ENCODE measurements at regions not wholly inside any gene's neighbourhood (a gene's known extent, or its start where the extent isn't known, plus 50 kb on each side); places are given as distances from the start of the nearest gene placed in this dataset.
"Not testable (repeated sequence)": the region's sequence is repeated elsewhere in the genome, so short reads cannot be mapped to it uniquely, and the experiment has no call there.

- not testable (repeated sequence) for H3K36me3 Mint-ChIP-seq; H3K27ac ChIP-seq (ENCODE audit: insufficient read depth, low read length, poor library complexity, severe bottlenecking); H3K9me3 Mint-ChIP-seq; H3K4me1 Mint-ChIP-seq; H3K4me3 Mint-ChIP-seq; H3K9me3 ChIP-seq (ENCODE audit: control insufficient read depth in 2 of 2, low read length in 2 of 2); H3K27ac Mint-ChIP-seq; H3K27me3 Mint-ChIP-seq; ATAC-seq (ENCODE audit: low read depth in 2 of 2); H3K4me3 ChIP-seq (ENCODE audit: low read depth, low read length); H3K4me1 ChIP-seq (ENCODE audit: control insufficient read depth, insufficient read depth, low read length, poor library complexity, severe bottlenecking); H3K36me3 ChIP-seq (ENCODE audit: control insufficient read depth, insufficient read depth, low read length); H3K27me3 ChIP-seq (ENCODE audit: control insufficient read depth, insufficient read depth, low read length); DNase-seq
These were observed 266.0 kb downstream of the OR4F29 start for GRCh38 chr1:185526-185925.

GRCh38 chr1:184336-184686 lies 267.2 kb downstream of the OR4F29 start:
- not testable (repeated sequence) for DNase-seq; ATAC-seq (ENCODE audit: low read depth in 2 of 2)

GRCh38 chr1:183620-184335 lies 267.7 kb downstream of the OR4F29 start:
- not testable (repeated sequence) for H3K4me3 ChIP-seq (ENCODE audit: low read depth, low read length); H3K9me3 Mint-ChIP-seq; H3K27ac Mint-ChIP-seq; H3K9me3 ChIP-seq (ENCODE audit: control insufficient read depth in 2 of 2, low read length in 2 of 2); H3K27me3 Mint-ChIP-seq; H3K4me1 ChIP-seq (ENCODE audit: control insufficient read depth, insufficient read depth, low read length, poor library complexity, severe bottlenecking); H3K27me3 ChIP-seq (ENCODE audit: control insufficient read depth, insufficient read depth, low read length); H3K36me3 ChIP-seq (ENCODE audit: control insufficient read depth, insufficient read depth, low read length); H3K36me3 Mint-ChIP-seq; DNase-seq; H3K27ac ChIP-seq (ENCODE audit: insufficient read depth, low read length, poor library complexity, severe bottlenecking); H3K4me3 Mint-ChIP-seq; ATAC-seq (ENCODE audit: low read depth in 2 of 2); H3K4me1 Mint-ChIP-seq

More at GRCh38 chr1:184336-184686, 267.2 kb downstream of the OR4F29 start:
- peak overlapping the region in 1 of 4 donors; percentile 23 for H3K4me3 Mint-ChIP-seq
- H3K27ac Mint-ChIP-seq; H3K27me3 Mint-ChIP-seq; H3K36me3 Mint-ChIP-seq; H3K27ac ChIP-seq (ENCODE audit: insufficient read depth, low read length, poor library complexity, severe bottlenecking); H3K9me3 Mint-ChIP-seq; H3K36me3 ChIP-seq (ENCODE audit: control insufficient read depth, insufficient read depth, low read length); H3K4me3 ChIP-seq (ENCODE audit: low read depth, low read length); H3K4me1 ChIP-seq (ENCODE audit: control insufficient read depth, insufficient read depth, low read length, poor library complexity, severe bottlenecking); H3K9me3 ChIP-seq (ENCODE audit: control insufficient read depth in 2 of 2, low read length in 2 of 2); H3K27me3 ChIP-seq (ENCODE audit: control insufficient read depth, insufficient read depth, low read length); H3K4me1 Mint-ChIP-seq: not testable (repeated sequence)

DNA sequence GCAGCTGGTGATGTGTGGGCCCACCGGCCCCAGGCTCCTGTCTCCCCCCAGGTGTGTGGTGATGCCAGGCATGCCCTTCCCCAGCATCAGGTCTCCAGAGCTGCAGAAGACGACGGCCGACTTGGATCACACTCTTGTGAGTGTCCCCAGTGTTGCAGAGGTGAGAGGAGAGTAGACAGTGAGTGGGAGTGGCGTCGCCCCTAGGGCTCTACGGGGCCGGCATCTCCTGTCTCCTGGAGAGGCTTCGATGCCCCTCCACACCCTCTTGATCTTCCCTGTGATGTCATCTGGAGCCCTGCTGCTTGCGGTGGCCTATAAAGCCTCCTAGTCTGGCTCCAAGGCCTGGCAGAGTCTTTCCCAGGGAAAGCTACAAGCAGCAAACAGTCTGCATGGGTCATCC lies 268.4 kb downstream of the OR4F29 start:
- H3K4me1 Mint-ChIP-seq; H3K9me3 ChIP-seq (ENCODE audit: control insufficient read depth in 2 of 2, low read length in 2 of 2); ATAC-seq (ENCODE audit: low read depth in 2 of 2); H3K4me3 ChIP-seq (ENCODE audit: low read depth, low read length); H3K4me3 Mint-ChIP-seq; H3K4me1 ChIP-seq (ENCODE audit: control insufficient read depth, insufficient read depth, low read length, poor library complexity, severe bottlenecking); H3K27me3 ChIP-seq (ENCODE audit: control insufficient read depth, insufficient read depth, low read length); DNase-seq; H3K9me3 Mint-ChIP-seq; H3K27ac ChIP-seq (ENCODE audit: insufficient read depth, low read length, poor library complexity, severe bottlenecking); H3K27me3 Mint-ChIP-seq; H3K36me3 Mint-ChIP-seq; H3K27ac Mint-ChIP-seq; H3K36me3 ChIP-seq (ENCODE audit: control insufficient read depth, insufficient read depth, low read length): not testable (repeated sequence)

DNA sequence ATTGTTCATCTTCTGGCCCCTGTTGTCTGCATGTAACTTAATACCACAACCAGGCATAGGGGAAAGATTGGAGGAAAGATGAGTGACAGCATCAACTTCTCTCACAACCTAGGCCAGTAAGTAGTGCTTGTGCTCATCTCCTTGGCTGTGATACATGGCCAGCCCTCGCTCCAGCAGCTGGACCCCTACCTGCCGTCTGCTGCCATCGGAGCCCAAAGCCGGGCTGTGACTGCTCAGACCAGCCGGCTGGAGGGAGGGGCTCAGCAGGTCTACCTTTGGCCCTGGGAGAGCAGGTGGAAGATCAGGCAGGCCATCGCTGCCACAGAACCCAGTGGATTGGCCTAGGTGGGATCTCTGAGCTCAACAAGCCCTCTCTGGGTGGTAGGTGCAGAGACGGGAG lies 268.8 kb downstream of the OR4F29 start:
- not testable (repeated sequence) for H3K27me3 ChIP-seq (ENCODE audit: control insufficient read depth, insufficient read depth, low read length); DNase-seq; H3K27ac Mint-ChIP-seq; H3K9me3 ChIP-seq (ENCODE audit: control insufficient read depth in 2 of 2, low read length in 2 of 2); H3K36me3 Mint-ChIP-seq; H3K36me3 ChIP-seq (ENCODE audit: control insufficient read depth, insufficient read depth, low read length); H3K4me1 ChIP-seq (ENCODE audit: control insufficient read depth, insufficient read depth, low read length, poor library complexity, severe bottlenecking); H3K4me1 Mint-ChIP-seq; H3K27ac ChIP-seq (ENCODE audit: insufficient read depth, low read length, poor library complexity, severe bottlenecking); ATAC-seq (ENCODE audit: low read depth in 2 of 2); H3K9me3 Mint-ChIP-seq; H3K4me3 Mint-ChIP-seq; H3K27me3 Mint-ChIP-seq; H3K4me3 ChIP-seq (ENCODE audit: low read depth, low read length)

DNA sequence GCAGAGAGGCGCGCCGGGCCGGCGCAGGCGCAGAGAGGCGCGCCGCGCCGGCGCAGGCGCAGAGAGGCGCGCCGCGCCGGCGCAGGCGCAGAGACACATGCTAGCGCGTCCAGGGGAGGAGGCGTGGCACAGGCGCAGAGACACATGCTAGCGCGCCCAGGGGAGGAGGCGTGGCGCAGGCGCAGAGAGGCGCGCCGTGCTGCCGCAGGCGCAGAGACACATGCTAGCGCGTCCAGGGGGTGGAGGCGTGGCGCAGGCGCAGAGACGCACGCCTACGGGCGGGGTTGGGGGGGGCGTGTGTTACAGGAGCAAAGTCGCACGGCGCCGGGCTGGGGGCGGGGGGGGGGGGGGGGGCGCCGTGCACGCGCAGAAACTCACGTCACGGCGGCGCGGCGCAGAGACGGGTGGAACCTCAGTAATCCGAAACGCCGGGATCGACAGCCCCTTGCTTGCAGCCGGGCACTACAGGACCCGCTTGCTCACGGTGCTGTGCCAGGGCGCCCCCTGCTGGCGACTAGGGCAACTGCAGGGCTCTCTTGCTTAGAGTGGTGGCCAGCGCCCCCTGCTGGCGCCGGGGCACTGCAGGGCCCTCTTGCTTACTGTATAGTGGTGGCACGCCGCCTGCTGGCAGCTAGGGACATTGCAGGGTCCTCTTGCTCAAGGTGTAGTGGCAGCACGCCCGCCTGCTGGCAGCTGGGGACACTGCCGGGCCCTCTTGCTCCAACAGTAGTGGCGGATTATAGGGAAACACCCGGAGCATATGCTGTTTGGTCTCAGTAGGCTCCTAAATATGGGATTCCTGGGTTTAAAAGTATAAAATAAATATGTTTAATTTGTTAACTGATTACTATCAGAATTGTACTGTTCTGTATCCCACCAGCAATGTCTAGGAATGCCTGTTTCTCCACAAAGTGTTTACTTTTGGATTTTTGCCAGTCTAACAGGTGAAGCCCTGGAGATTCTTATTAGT lies 269.9 kb downstream of the OR4F29 start:
- not testable (repeated sequence) for H3K4me1 ChIP-seq (ENCODE audit: control insufficient read depth, insufficient read depth, low read length, poor library complexity, severe bottlenecking); H3K27ac Mint-ChIP-seq; H3K9me3 ChIP-seq (ENCODE audit: control insufficient read depth in 2 of 2, low read length in 2 of 2); H3K36me3 ChIP-seq (ENCODE audit: control insufficient read depth, insufficient read depth, low read length); H3K27me3 Mint-ChIP-seq; H3K4me3 Mint-ChIP-seq; H3K9me3 Mint-ChIP-seq; H3K27ac ChIP-seq (ENCODE audit: insufficient read depth, low read length, poor library complexity, severe bottlenecking); H3K4me1 Mint-ChIP-seq; ATAC-seq (ENCODE audit: low read depth in 2 of 2); H3K4me3 ChIP-seq (ENCODE audit: low read depth, low read length); H3K36me3 Mint-ChIP-seq; H3K27me3 ChIP-seq (ENCODE audit: control insufficient read depth, insufficient read depth, low read length)
- DNase-seq: peak; percentile 43 to 72 (median 45)

DNA sequence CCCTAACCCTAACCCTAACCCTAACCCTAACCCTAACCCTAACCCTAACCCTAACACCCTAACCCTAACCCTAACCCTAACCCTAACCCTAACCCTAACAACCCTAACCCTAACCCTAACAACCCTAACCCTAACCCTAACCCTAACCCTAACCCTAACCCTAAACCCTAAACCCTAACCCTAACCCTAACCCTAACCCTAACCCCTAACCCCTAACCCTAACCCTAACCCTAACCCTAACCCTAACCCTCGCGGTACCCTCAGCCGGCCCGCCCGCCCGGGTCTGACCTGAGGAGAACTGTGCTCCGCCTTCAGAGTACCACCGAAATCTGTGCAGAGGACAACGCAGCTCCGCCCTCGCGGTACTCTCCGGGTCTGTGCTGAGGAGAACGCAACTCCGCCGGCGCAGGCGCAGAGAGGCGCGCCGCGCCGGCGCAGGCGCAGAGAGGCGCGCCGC lies 270.7 kb downstream of the OR4F29 start:
- H3K27me3 ChIP-seq (ENCODE audit: control insufficient read depth, insufficient read depth, low read length); H3K4me3 Mint-ChIP-seq; H3K9me3 ChIP-seq (ENCODE audit: control insufficient read depth in 2 of 2, low read length in 2 of 2); H3K27ac ChIP-seq (ENCODE audit: insufficient read depth, low read length, poor library complexity, severe bottlenecking); H3K27me3 Mint-ChIP-seq; H3K4me1 ChIP-seq (ENCODE audit: control insufficient read depth, insufficient read depth, low read length, poor library complexity, severe bottlenecking); H3K4me1 Mint-ChIP-seq; ATAC-seq (ENCODE audit: low read depth in 2 of 2); H3K27ac Mint-ChIP-seq; H3K36me3 Mint-ChIP-seq; H3K4me3 ChIP-seq (ENCODE audit: low read depth, low read length); H3K36me3 ChIP-seq (ENCODE audit: control insufficient read depth, insufficient read depth, low read length); H3K9me3 Mint-ChIP-seq: not testable (repeated sequence)
- DNase-seq: peak in 1 of 3 donors; percentile 23

GRCh38 chr1:138842-139241 lies 312.6 kb downstream of the OR4F29 start:
- not testable (repeated sequence) for H3K36me3 Mint-ChIP-seq; H3K27me3 Mint-ChIP-seq; H3K4me3 Mint-ChIP-seq; H3K36me3 ChIP-seq (ENCODE audit: control insufficient read depth, insufficient read depth, low read length); H3K4me1 ChIP-seq (ENCODE audit: control insufficient read depth, insufficient read depth, low read length, poor library complexity, severe bottlenecking); H3K4me3 ChIP-seq (ENCODE audit: low read depth, low read length); ATAC-seq (ENCODE audit: low read depth in 2 of 2); H3K27me3 ChIP-seq (ENCODE audit: control insufficient read depth, insufficient read depth, low read length); H3K27ac ChIP-seq (ENCODE audit: insufficient read depth, low read length, poor library complexity, severe bottlenecking); H3K9me3 ChIP-seq (ENCODE audit: control insufficient read depth in 2 of 2, low read length in 2 of 2); H3K4me1 Mint-ChIP-seq; H3K9me3 Mint-ChIP-seq; H3K27ac Mint-ChIP-seq; DNase-seq
